Neutrophil (primary cell): ENCODE measurements at regions not wholly inside any gene's neighbourhood (a gene's known extent, or its start where the extent isn't known, plus 50 kb on each side); places are given as distances from the start of the nearest gene placed in this dataset.

Source experiments
- H3K27ac ChIP-seq: fragments of 200-600 bp; sonication (generic); 2 replicates; pipeline ENCODE4 v1.5.1; 2016; ENCODE audit warnings: mild to moderate bottlenecking, moderate library complexity
- H3K27me3 ChIP-seq: fragments of 200-600 bp; sonication (generic); 2 replicates; pipeline ENCODE4 v1.6.0; 2016; ENCODE audit warnings: mild to moderate bottlenecking
- H3K36me3 ChIP-seq: fragments of 200-600 bp; sonication (generic); 2 replicates; pipeline ENCODE4 v1.5.1; 2017
- H3K4me1 ChIP-seq, 2 experiments: fragments of 200-600 bp in 1 of 2; sonication (generic) in 1 of 2; 1 replicate in 1 of 2; 2 replicates in 1 of 2; pipeline versions ENCODE4 v1.5.1 to v1.6.1; 2013 to 2016; ENCODE audit warnings: low read depth in 1 of 2, low read length in 1 of 2, mild to moderate bottlenecking in 1 of 2, moderate library complexity in 1 of 2; ENCODE audit not compliant: control insufficient read depth in 1 of 2, insufficient read depth in 1 of 2
- H3K4me3 ChIP-seq, 2 experiments: fragments of 200-600 bp in 1 of 2; sonication (generic) in 1 of 2; 1 replicate in 1 of 2; 2 replicates in 1 of 2; pipeline ENCODE4 v1.5.1; 2013 to 2016; ENCODE audit warnings: low read depth in 1 of 2, low read length in 1 of 2, mild to moderate bottlenecking in 1 of 2, moderate library complexity in 1 of 2
- H3K9me3 ChIP-seq: fragments of 200-600 bp; sonication (generic); 2 replicates; pipeline ENCODE4 v1.5.1; 2016
- TF ChIP-seq, protein P1 (sequence below): fragments of 200-600 bp; sonication (generic); IDR thresholded peaks from 2 replicates; pipeline ENCODE4 v1.5.1; 2016; ENCODE audit warnings: antibody characterized with exemption

GRCh38 chr4:26106776-26107175, 192.8 kb downstream of the SMIM20 start:
- H3K36me3 ChIP-seq = no peaks in the 10 kb centered on the region
- H3K27ac ChIP-seq = no peak overlapping the region
- no peak overlapping the region for H3K4me3 ChIP-seq
- H3K9me3 ChIP-seq = no peaks in the 10 kb centered on the region
- TF ChIP-seq, protein P1, sequence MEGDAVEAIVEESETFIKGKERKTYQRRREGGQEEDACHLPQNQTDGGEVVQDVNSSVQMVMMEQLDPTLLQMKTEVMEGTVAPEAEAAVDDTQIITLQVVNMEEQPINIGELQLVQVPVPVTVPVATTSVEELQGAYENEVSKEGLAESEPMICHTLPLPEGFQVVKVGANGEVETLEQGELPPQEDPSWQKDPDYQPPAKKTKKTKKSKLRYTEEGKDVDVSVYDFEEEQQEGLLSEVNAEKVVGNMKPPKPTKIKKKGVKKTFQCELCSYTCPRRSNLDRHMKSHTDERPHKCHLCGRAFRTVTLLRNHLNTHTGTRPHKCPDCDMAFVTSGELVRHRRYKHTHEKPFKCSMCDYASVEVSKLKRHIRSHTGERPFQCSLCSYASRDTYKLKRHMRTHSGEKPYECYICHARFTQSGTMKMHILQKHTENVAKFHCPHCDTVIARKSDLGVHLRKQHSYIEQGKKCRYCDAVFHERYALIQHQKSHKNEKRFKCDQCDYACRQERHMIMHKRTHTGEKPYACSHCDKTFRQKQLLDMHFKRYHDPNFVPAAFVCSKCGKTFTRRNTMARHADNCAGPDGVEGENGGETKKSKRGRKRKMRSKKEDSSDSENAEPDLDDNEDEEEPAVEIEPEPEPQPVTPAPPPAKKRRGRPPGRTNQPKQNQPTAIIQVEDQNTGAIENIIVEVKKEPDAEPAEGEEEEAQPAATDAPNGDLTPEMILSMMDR = no peak
- H3K4me1 ChIP-seq = no peaks in the 10 kb centered on the region
- no peaks in the 10 kb centered on the region for H3K27me3 ChIP-seq

GRCh38 chr4:26108054-26108453, 194.0 kb downstream of the SMIM20 start:
- no peak overlapping the region for H3K4me3 ChIP-seq
- peaks cover 5% of the 10 kb centered on the region for H3K9me3 ChIP-seq

GRCh38 chr4:26110493-26110892, 196.5 kb downstream of the SMIM20 start:
- no peak overlapping the region for H3K27ac ChIP-seq
- no peaks in the 10 kb centered on the region for H3K4me1 ChIP-seq
- no peak overlapping the region for H3K4me3 ChIP-seq
- peaks cover 5% of the 10 kb centered on the region for H3K9me3 ChIP-seq
- TF ChIP-seq, protein P1 = no peak
- H3K27me3 ChIP-seq = no peaks in the 10 kb centered on the region
- H3K36me3 ChIP-seq = no peaks in the 10 kb centered on the region

More at GRCh38 chr4:26108054-26108453, 194.0 kb downstream of the SMIM20 start:
- Histone ChIP-seq H3K36me3 (no peaks in the 10 kb centered on the region), H3K27me3 (no peaks in the 10 kb centered on the region), H3K4me1 (no peaks in the 10 kb centered on the region), H3K27ac (no peak overlapping the region)
- TF ChIP-seq, protein P1 = no peak

DNA sequence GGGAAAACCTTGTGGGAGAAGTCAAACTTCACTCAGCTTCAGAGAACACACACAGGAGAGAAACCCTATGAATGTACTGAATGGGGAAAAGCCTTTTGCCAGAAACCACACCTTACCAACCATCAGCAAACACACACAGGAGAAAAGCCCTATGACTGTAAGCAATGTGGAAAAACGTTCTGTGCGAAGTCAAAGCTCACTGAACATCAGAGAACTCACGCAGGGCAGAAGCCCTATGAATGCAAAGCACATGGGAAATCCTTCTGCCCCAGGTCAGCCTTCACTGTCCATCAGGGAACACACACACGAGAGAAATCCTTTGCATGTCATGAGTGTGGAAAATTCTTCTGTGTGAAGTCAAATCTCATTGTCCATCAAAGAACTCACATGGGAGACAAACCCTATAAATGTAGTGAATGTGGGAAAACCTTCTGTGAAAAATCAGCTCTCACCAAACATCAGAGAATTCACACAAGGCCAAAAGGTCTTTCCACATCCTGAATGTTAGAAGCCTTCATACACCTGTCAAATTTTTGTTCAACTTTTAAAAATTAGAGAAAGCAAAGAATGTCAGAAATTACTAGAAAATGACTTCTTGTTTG, 199.4 kb downstream of the SMIM20 start:
- Histone ChIP-seq H3K27ac (no peak overlapping the region), H3K27me3 (no peaks in the 10 kb centered on the region)

GRCh38 chr4:26116057-26116456, 202.0 kb downstream of the SMIM20 start:
- H3K9me3 ChIP-seq = peaks cover 5% of the 10 kb centered on the region
- H3K27ac ChIP-seq = no peak overlapping the region
- peaks cover 5 to 9% of the 10 kb centered on the region in 2 experiments for H3K4me1 ChIP-seq
- H3K36me3 ChIP-seq = no peaks in the 10 kb centered on the region
- H3K27me3 ChIP-seq = no peaks in the 10 kb centered on the region
- TF ChIP-seq, protein P1 = no peak
- H3K4me3 ChIP-seq = no peak overlapping the region

More for the DNA sequence above, 199.4 kb downstream of the SMIM20 start:
- Histone ChIP-seq H3K36me3 (no peaks in the 10 kb centered on the region), H3K9me3 (peaks cover 5% of the 10 kb centered on the region), H3K4me3 (no peak overlapping the region), H3K4me1 (no peaks in the 10 kb centered on the region)
- TF ChIP-seq, protein P1 = no peak
